GM13976 (cell line): ENCODE measurements at regions not wholly inside any gene's neighbourhood (a gene's known extent, or its start where the extent isn't known, plus 50 kb on each side); places are given as distances from the start of the nearest gene placed in this dataset.

Source experiments
- DNase-seq: peaks from one replicate; pipeline ENCODE4 v3.0.0; 2012; ENCODE audit warnings: low spot score
- CTCF ChIP-seq: IDR thresholded peaks from 2 replicates; pipeline ENCODE4 v1.5.1; 2012; ENCODE audit warnings: borderline replicate concordance, mild to moderate bottlenecking; ENCODE audit not compliant: insufficient read depth; ENCODE audit errors: extremely low read depth, missing control alignments, control extremely low read depth
- in situ Hi-C: fragments of 300-500 bp; cut with MboI; formaldehyde crosslinking; loops from one replicate; pipeline ENCODE4 v1.12.0; 2022; ENCODE audit warnings: low sequenced_read_pairs, mixed read lengths, inconsistent platforms; ENCODE audit not compliant: unreplicated experiment

DNA sequence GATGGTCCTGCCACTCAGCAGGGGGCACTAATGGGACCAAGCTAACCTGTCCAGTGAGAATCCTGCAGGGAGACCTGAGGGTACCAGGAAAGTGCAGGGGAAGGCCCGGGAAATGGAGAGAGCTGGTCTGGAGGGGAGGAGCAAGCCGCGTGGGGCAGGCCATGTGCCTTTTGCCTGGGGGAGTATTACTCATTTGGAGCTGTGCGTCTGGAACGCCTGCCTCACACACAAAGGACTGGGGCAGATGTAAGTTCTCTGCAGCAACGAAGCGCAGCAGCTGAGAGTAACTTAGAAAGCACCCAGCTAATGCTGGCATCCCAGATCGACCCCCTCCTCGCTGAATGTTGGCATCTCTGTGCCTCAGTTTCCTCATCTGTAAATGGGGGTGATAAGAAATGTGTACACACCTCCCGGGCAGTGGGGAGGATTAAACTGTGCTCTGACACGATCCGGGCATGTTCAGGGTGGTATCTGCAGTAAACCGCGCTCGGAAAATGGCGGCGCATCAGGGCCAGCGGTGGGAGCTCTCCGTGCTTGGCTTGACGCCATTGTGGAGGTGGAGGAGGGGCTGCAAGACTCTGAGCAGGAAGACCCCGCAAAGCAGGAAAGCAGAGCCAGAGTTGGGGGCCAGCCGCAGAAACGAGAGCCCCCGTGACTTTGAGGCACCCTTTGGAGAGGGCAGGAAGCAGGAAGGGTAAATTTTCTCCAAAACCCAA, 212.5 kb downstream of the NPHP4 start:
- TF ChIP-seq CTCF, result no peak
- in situ Hi-C loops, result no loop called here
- DNase-seq, result no peak

DNA sequence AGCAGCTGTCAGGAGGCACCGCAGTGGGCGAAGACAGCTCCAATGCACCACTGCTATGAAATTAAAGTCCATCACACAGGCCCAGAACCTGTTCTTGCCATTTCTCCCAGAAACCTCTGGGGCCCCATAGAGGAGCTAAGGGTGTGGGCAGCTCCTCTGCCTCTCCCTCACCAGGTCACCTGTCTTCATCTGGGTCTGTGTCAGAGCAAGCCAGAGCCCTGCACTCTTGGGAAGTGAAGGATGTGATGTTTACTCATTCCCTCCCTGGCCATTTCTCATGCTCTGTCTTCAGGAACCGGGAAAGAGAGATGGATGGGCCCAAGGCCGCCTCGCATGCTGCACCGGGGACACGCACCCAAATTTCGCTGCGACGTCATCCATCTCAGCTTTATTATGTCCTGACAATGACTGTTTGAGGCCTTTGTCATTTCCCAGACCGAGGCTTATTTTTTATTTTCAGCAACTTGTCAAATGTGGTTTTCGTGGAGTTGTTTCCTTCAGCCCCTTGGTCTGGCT, 216.1 kb downstream of the NPHP4 start:
- in situ Hi-C loops, result no loop called here
- DNase-seq, result no peak
- TF ChIP-seq CTCF, result no peak

DNA sequence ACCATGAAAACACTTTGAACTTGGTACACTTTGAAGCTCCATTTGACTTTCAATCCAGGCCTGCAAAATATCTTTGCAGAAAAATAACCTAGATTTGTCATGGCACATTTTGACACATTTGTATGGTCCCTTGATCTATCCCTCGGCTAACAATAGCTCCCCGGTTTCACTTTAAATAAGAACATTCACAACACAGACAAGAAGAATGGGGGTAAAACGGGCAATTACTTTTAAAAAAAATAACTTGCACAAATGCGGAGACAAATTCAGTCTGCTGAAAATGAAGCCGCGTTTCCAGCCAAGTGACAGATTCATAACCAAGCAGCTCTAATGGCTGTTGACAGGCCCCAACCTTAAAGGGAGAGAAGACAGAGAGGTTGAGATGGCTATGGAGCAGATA, 218.2 kb downstream of the NPHP4 start:
- in situ Hi-C loops, result no loop called here
- no peak for DNase-seq
- TF ChIP-seq CTCF, result no peak

- TF ChIP-seq CTCF, result no peak
- DNase-seq, result no peak
- in situ Hi-C loops, result no loop called here
These were observed 220.4 kb downstream of the NPHP4 start for GRCh38 chr1:5771788-5772187.

GRCh38 chr1:5770981-5771765, 221.1 kb downstream of the NPHP4 start:
- no peak for DNase-seq
- in situ Hi-C loops, result no loop called here
- TF ChIP-seq CTCF, result no peak

DNA sequence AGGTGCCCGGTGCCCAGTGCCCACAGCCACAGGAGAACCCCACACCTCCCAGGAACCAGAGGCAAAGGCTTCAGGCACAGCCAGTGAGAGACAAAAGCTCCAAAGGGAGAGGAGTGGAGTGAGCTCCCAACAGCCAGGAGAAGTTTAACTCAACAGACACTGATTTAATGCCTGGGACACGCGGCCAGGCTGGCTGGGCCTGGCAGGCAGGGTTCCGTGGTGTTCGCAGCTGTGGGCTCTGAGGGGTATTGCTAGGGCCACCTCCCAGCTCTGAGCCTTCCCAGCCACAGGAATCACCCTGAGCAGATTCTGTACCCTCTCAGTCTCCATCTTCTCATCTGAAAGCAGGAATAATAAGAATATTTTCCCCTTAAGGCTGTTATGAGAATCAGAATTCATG, 222.5 kb downstream of the NPHP4 start:
- DNase-seq, result no peak
- in situ Hi-C loops, result no loop called here
- no peak for TF ChIP-seq CTCF
